Esophagus squamous epithelium (tissue), 4 donors: ENCODE measurements at regions not wholly inside any gene's neighbourhood (a gene's known extent, or its start where the extent isn't known, plus 50 kb on each side); places are given as distances from the start of the nearest gene placed in this dataset.
"Not testable (repeated sequence)": the region's sequence is repeated elsewhere in the genome, so short reads cannot be mapped to it uniquely, and the experiment has no call there.

Source experiments
- POLR2A ChIP-seq, 4 donors: fragments of 450-650 bp; IDR thresholded peaks; one replicate each; pipeline ENCODE4 v1.6.1; 2017; ENCODE audit warnings: antibody characterized with exemption in 4 of 4, mild to moderate bottlenecking in 4 of 4, moderate library complexity in 3 of 4
- TF ChIP-seq, protein P1 (sequence below), 6 experiments: fragments of 450-650 bp in 4 of 6; fragments of 200-600 bp in 2 of 6; sonication (generic) in 2 of 6; IDR thresholded peaks; one replicate each; pipeline ENCODE4 v1.5.1; 2016 to 2019; ENCODE audit warnings: antibody characterized with exemption in 6 of 6, mild to moderate bottlenecking in 4 of 6, moderate library complexity in 4 of 6

DNA sequence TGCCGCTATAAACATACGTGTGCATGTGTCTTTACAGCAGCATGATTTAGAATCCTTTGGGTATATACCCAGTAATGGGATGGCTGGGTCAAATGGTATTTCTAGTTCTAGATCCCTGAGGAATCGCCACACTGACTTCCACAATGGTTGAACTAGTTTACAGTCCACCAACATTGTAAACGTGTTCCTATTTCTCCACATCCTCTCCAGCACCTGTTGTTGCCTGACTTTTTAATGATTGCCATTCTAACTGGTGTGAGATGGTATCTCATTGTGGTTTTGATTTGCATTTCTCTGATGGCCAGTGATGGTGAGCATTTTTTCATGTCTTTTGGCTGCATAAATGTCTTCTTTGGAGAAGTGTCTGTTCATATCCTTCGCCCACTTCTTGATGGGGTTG is 121.1 kb downstream of the CRYBB2 start:
- TF ChIP-seq, protein P1, sequence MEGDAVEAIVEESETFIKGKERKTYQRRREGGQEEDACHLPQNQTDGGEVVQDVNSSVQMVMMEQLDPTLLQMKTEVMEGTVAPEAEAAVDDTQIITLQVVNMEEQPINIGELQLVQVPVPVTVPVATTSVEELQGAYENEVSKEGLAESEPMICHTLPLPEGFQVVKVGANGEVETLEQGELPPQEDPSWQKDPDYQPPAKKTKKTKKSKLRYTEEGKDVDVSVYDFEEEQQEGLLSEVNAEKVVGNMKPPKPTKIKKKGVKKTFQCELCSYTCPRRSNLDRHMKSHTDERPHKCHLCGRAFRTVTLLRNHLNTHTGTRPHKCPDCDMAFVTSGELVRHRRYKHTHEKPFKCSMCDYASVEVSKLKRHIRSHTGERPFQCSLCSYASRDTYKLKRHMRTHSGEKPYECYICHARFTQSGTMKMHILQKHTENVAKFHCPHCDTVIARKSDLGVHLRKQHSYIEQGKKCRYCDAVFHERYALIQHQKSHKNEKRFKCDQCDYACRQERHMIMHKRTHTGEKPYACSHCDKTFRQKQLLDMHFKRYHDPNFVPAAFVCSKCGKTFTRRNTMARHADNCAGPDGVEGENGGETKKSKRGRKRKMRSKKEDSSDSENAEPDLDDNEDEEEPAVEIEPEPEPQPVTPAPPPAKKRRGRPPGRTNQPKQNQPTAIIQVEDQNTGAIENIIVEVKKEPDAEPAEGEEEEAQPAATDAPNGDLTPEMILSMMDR (IDR thresholded peaks at IDR 0.05), result not testable (repeated sequence)
- not testable (repeated sequence) for TF ChIP-seq POLR2A (IDR thresholded peaks at IDR 0.05)
